ENCODE measurements at regions not wholly inside any gene's neighbourhood (a gene's known extent, or its start where the extent isn't known, plus 50 kb on each side); places are given as distances from the start of the nearest gene placed in this dataset.

DNA sequence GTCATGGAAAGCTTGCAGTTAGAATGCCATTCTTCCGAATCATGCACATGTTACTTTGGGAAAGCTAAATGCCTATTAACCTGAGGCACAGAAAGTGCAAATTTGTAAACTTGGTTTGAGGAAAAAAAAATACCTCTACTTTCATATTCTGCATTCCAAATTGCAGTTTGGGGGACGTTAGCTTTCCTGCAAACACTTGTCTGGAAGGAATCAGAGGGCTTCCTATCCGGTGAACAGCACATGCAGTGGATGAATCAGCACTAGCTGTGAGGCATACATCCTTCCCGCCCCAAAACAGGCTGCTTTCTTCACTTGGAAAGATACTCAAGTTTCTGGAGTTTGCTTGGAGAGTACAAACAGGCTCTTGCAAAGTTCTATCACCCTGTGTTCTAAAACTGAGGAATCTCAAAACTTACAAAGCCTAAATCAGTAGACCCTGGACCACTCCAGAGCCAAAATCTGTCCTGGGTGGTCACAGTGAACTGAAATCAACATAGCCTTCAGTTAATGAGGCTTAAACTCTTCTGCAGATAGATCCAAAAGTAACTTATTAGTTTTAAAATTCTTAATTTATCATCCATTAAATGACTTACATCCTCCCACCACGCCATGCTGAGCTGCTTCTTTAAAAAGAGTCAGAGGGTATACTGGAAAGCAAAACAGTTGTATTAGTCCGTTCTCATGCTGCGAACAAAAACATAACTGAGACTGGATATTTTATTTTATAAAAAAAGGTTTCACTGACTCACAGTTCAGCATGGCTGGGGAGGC lies 802.3 kb upstream of the ARGLU1 start:
- DNase-seq = no peak

DNA sequence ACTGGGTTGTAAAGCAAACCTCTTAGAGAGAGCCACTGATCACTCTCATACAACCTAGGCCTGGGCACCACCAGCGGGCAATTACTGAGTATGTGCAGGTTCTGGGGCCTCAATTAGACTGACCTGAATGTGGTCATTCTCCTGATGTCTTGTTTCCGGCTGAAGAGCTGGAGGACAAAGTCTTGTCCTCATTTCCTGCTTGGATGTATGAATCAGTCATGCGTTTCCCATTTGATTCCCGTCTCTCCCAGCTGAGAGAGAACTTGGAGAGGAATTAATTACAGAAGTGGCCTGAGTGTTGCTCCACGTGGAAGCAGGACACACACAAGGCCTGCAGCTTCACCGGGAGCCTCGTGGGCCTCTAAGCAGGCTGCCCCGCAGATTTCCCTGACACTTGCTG lies 799.3 kb upstream of the ARGLU1 start:
- no peak for DNase-seq

DNA sequence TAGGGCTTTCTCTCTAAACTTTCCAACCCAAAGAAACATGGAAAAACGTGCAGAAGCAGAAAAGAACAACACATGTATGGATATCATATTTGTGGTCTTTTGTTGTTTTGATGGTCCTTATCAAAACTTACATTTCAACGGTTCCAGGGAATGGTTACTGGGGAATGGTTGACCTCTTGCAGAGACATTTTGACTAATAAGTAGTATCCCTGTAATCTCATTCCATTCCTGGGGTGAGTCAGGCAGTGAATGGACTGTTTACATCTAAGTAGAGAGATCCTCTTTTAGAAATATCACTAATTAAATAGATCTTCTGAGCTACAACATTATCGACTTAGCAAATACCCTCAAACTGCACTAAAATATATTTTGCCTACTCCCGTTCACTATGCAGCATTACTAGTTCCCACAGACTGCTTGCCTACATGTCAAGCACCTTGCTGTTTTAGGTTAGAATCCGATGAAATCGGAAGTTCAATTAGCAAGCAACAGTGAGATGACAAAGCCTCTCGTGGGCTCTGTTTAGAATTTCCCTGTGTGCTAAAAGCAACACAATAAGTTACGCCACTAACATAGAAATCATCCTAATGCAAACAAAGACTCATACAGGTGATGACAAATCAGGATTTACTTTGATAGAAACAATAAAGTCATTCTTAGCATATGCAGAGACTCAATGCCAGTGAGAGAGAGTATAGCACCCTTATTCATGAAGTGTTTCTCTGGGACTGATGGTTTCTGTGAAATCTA lies 797.7 kb upstream of the ARGLU1 start:
- no peak for DNase-seq

DNA sequence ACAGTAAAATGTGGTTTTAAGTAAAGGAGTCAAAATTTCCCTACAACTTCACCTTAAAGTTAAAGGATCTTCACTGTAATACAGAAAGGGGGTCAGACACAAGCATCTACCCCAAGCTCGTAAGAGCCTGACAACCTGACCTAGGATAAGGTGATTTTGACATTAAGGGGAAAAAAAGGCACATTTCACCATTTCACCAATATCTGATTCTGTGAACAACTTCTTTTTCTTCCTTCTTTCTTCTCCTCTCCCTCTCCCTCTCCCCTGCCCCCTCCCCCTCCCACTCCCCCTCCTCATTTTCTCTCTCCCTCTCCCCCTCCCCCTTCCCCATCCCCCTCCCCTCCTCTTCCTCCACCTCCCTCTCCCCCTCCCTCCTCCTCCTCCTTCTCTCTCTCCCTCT lies 796.7 kb upstream of the ARGLU1 start:
- no peak for DNase-seq

DNA sequence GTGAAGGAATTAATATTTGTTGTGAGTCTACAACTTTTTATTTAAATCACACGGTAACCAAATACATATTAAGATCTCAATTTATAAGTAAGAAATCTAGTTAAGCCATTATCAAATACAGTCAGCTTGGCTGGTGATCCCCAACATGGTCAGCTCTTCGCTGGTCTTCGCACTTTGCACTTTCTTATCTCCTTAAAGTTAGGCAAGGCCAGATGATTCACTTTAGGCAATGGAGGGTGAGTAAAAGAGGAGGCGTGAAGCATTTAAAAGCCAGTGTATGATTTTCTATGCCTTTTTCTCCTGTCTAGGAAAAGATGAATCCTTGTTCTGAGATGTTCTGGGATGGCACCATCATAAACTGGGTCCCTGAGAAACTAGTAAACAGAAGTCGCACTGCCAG lies 793.7 kb upstream of the ARGLU1 start:
- no peak for DNase-seq

DNA sequence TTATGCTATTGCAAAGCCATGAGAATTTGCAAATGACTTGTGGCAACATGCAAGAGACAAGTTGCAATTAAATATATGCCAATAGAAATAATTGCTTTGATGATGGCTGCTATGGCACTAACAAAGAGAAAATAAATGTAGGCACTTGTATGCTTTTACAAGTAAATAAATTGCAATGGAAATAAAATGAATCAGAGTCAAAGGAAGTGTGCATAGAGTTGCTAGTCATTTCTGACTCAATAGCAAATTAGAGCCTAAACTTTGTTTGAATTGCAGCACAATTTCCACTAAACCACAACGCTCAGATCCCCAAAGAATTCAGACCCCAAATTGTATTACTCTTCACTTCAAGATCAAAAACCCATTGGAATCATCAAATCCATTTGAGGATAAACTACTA lies 792.1 kb upstream of the ARGLU1 start:
- DNase-seq = no peak

DNA sequence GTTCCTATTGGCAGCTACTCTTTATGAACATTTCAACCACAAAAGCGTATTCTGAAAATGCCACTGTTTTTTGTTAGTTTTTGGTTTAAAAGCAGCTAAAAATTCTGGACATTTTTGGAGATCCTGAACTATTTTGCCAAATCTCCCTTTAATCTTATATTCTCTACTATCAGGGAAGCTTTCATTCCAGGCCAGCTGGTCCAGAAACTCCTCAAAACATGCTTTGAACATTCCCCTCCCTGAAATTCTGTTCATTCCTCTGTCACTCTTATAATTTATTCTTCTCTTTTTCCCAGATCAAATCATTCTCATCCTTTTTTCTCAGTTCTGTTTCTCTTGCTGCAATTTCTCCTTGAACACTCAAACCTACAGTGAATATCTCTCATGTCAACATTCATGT lies 790.9 kb upstream of the ARGLU1 start:
- no peak for DNase-seq

DNA sequence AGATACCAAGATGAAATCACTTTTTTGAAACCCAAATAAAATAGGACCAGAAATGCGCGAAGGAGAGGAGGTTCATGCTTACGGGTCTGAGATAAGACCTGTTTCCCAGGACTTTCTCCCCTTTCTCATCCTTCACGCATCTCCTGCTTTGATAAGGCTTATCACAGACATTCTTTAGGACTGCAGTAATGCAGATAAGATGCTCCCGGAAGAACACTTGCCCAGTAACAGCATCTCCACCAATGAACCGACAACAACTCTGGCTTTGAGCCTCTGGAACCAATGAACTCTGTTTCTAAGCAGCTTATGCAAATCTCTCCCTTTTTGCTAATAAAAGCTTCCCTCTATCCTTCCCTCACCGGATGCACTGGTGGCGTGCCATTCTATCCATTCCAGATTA lies 783.4 kb upstream of the ARGLU1 start:
- DNase-seq = no peak

DNA sequence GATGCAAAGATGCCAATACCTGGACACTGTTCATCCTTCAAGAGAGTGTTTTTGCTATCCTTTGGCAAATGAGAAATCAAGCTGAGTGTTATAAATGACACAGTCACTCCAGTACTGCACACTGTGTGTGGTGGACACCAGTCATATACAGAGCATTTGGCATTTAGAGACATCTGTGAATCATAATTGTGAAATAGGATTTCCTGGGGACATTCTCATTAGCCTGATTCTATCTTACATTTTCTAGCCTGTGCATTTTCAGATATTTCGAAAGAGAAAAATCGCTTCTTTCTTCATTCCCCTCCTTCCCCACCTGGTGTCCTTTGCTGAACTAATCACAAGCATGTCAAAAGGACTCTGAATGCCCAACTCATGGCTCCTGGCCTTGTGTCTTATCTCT lies 781.0 kb upstream of the ARGLU1 start:
- no peak for DNase-seq

DNA sequence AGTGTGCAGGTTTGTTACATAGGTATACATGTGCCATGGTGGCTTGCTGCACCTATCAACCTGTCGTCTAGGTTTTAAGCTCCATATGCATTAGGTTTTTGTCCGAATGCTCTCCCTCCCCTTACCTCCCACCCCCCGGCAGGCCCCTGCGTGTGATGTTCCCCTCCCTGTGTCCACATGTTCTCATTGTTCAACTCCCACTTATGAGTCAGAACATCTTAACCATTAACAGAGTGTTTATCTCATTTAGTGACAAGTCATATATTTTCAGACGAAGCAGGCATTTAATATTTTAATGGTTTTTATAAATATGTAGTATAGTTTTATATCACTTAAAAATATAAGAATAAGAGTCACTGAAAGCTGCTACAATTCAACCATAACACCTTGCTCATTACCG lies 780.5 kb upstream of the ARGLU1 start:
- no peak for DNase-seq

DNA sequence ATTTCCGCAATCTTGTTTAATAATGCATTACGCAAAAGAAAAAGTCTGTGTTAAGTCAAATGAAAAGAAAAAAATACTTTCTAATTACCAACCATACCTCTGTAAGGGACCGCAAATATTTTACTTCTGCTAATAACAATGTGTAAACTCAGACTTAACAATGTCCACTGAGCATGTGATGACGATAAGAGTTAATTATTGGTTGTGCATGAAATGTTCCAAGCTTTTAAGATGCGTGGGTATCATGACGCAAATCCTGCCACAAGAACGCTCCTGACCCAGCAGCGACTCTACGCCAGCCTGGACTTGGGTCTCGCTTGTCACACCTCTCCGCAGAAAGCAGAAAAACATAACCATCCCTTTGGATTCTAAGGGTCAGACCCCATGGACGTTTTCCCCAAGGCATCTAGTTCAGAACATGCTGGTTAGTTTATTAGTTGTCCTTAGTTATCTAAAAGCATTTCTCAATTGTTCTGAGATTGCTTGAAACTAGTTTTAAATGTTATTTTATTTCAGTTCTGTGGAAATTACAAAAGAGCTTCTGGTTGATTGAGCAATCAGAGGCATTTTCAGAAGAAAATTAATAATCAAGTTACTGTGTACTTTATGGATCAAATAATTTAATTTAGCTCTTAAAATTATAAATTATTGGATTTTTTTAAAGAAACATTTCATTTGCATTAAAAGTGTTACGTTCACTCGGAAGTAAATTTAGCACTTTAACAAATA lies 779.9 kb upstream of the ARGLU1 start:
- DNase-seq = no peak

DNA sequence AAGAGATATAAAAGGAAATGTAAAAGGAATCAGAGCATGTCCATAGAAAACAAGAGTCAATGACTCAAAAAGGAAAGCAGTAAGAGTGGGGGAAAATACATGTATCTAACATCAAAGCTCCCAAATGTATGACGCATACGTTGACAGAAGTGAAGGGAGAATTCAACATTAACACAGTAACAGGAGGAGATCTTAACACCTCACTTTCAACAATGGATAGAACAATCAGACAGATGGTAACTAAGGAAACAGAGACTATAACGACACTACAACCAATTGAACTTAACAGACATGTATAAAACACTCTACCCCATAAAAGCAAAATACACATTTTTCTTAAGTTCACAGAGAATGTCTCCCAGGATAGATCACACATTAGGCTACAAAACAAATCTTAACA lies 774.8 kb upstream of the ARGLU1 start:
- no peak for DNase-seq

DNA sequence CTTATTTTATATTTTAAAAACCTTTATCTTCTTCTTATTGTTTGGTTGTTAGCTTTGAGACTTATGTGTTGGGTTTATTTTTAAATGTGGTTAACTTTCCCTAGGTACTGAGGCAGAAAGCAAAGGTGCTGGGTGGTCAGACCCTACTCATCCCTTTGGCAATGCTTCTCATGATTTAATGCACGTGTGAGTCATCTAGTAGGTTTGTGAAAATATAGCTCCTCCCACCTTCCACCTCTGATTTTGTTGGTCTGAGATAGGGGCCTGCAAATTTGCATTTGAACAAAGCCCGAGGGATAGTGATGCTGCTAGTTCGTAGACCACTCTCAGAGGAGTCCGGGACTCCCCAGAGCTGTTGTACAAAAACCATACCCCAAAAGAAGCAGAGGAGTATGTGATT lies 771.3 kb upstream of the ARGLU1 start:
- no peak for DNase-seq

DNA sequence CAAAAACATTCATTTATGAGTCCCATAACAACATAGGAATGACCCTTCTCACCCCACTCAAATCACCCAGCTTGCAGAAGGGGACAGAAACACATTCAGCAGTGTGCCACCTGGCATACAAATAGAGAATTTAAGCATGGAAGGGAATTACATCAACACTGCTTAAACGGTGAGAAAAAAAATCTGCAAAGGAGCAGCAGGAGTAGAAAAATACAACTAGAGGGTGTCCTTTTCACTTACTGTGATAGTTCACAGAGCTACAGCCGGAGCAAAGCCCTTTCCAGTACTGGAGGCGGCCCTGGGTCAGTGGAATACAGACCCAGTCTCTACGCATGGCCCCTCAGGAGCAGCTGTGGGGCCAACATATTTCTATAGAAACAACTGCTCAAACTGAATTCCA lies 764.3 kb upstream of the ARGLU1 start:
- DNase-seq = no peak

DNA sequence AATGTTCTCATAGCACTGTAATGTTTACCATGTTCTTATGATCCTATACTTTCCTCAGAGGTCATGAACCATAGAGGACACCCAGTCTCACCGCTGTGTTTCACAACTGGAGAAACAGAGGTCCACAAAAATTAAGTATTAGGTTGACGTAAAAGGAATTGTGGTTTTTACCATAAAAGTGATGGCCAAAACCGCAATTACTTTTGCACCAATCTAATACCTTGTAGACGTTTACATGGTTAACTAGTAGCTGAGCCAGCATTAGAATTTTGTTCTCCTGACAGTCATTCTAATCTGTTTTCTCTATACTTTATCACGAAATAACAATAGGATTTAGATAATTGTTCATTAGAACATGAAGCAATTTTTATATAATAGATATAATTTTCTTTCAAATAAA lies 763.4 kb upstream of the ARGLU1 start:
- no peak for DNase-seq

DNA sequence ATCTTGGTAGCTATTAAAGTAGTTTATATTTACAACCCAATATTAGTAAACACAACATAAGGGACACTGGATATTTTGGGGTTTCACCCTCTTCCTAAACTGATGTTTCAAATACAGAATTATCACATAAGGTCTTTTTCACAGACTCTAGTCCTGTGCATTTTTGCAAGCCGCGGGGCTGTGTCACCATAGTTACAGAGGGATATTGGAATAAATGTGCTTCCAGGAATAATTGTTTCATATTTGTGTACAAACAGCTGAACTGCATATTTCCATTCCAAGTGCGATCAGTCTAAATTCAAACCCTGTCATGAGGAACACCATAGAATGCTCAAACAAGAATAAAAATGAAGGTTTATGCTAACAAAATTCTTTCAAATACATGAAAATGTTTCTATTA lies 762.5 kb upstream of the ARGLU1 start:
- no peak for DNase-seq

DNA sequence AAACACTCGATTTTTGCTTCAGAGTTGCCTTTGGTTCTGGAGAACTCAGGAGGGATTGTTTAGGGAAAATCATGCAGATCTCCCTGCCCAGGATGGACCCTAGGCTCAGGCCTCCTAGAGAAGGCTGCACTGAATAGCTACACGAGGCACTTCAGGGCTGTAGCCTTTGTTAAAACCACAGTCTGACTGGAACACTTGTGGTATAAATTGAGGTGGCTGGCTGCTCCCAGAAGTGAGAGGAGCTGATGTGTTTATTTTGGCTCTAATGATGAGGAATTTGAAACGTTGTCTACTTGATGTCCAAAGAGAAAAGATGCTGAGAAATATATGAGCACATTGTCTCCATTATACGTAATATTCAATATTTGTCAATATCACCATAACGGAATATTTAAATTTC lies 762.1 kb upstream of the ARGLU1 start:
- DNase-seq = no peak

DNA sequence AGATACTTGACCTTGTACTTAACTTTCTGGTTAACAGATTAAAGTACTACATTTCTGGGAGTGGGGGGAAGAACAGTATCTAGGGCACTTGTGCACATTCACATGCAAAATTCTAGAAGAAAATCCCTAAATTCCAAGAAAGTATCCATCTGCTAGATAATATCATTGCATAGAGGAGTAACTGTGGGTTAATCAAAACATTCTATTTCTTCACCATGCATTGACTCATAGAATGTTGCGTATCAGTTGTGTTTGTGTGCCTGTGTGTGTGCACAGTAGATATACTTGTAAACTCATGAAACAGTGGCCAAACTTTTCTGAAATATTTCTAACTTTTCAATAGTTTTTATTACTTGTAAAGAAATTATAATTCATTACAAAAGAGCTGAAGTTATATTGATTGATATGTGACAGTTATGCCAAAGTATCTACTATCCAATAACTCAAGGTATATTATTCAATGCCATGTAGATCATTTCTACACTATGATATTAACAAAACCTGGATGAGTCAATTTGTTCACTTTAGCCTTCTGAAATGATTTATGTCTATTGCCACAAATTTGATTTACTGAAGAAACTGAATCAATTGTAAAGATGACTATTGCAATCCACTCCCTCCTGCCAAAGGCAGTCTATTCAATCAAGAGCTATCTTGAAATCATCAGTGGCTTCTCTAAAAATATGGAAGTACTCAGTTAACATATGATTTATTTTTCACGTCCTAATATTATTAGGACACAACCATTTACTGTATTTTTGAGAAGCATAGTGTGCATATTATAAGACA lies 756.7 kb upstream of the ARGLU1 start:
- DNase-seq = no peak

DNA sequence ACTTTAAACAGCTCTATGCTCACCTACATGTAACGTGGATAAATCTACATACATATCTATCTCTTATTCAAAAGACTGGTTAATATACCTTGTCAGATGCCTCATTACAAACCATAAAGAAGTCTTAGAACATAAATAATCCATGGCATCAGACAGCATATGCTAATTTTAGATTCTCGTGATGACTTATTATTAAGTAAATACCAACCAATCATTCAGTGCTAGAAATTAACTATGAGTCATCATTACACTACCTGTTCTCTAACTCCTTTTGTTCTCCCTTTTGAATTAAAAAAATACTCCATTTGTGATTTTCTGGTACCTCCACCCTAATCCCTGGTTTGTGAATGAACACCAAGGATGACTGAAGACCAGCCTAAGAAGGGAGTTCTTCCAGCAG lies 754.3 kb upstream of the ARGLU1 start:
- DNase-seq = no peak

DNA sequence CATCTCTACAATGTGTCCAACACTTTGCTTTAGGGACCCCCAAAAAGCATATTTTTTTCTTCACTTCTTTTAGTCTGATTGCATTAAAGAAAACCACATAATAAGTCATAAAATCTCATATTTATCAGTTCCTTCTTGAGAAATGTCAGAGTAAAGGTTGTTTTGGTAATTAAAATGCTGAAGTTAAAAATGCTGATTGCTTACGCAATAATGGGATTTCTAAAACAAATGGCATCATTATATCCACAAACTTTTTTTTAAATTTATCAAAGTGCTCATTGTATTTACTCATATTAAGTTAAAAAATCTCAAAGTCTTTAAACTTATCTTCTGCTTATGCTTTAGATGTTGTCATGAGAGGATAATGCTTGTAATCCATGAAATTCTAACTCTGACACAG lies 737.2 kb upstream of the ARGLU1 start:
- no peak for DNase-seq

DNA sequence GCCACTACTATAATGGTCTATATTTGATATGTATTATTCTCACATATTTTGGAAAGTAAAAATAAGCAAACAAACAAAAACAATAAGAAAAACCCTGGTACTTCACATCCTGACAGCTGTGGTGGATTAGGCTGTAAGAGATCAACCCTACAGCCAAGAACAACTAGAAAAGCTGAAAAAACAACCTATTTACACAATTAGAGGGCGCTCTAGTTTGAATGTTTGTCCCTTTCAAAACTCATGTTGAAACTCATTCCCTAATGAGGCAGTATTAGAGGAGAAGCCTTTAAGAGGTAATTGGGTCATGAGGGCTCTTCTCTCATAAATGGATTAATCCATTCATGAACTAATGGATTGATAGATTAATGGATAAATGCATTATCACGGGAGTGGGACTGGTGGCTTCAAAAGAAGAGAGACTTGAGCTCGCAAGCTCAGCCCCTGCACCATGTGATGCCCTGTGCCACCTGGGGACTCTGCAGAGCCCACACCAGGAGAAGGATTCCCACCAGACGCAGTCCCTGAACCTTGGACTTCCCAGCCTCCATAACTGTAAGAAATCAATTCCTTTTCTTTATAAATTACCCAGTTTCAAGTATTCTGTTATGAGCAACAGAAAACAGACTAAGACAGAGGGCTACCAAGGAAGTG lies 733.9 kb upstream of the ARGLU1 start:
- no peak for DNase-seq

DNA sequence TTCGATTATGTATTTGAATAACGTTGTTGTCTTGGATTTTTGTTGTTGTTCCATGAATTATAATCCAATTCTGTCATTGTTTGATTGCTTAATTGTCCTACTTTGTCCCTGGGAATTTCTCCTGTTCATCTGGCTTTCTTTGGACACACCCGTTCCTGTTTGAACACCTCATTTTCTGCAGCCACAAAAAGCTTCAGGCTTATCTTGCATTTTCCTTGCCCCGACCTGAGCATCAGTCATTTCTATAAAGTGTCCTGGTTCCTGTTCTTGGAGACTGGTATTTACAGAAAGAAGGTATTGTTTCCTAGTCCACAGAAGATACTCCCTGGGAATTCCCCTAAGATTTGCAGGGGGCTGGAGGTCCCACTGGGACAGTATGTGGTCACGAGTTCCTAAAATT lies 731.8 kb upstream of the ARGLU1 start:
- no peak for DNase-seq

DNA sequence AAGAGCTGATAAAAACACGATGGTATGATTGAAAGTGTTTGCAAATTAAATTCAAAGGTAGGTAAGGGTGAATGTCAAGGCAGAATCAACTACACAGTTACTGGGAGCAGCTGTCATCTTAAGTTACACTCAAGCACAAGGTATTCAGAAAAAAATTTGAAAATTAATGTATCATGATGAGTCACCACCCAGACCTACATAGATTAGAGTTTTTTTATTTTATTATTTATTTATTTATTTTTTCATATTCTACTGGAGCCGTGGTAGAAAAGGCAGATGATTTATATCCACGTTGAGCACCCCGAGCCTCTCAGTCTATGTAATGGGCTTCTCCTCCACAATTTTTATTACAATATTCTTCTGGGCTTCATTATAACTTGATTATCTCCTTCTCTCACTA lies 728.9 kb upstream of the ARGLU1 start:
- no peak for DNase-seq
